HG02973 (cell line): ENCODE measurements at regions not wholly inside any gene's neighbourhood (a gene's known extent, or its start where the extent isn't known, plus 50 kb on each side); places are given as distances from the start of the nearest gene placed in this dataset.

ENCODE experiments used
- ATAC-seq: cut with Tn5 transposase; IDR thresholded peaks from one replicate; pipeline ENCODE4 v1.9.1; 2021; ENCODE audit warnings: moderate library complexity; ENCODE audit not compliant: unreplicated experiment

DNA sequence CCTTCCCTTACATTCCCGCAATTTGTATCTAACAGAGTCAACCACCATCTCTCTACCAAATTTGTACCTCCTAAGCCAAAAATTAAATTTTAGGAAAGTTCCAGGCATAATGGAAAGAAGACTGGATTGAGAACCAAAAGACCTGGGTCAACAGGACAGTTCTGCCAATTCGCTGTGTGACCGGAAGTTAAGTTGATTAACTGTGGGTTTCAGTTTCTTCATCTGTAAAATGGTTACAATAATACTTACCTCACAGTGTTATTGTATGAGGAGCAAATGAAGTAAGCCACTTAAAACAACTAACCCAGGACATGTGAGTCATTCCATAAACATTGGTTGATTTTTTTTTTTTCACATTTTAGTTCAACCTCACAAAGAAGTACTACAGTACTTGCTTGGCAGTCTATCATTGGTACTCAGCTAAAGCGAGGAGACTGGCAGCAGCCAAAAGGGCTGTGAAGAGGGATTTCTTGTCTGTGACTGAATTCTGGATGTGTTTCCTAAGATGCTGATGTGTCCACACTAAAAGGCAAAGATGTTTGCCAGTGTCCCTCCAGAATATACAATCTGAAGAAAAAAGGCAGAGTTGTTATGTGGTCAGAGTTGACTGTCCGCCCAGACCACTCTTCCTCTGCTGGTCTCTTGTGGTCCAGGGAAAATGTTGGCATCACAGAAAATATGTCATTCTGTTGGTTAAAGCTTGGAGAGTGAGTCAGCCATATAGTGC, 198.6 kb downstream of the TLE1 start:
- no peak for ATAC-seq

DNA sequence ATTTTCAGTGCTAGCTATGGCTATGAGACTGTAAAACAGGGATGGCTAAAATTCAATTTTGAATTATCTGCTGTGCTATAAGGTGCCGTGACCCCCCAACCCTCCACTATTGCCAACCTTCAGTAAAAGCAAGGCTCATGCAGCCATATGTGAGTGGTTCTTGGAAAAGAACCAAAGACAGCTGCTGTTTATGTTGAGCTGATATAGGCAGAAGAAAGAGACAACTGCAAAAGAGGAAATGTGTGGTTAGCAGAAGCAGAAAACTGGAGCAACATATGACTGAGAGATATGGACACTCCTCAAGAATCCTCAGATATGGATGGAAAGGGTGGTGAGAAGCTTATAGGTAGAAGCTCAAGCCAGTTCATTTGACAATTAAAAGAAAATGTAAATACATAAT, 200.3 kb downstream of the TLE1 start:
- ATAC-seq = no peak

DNA sequence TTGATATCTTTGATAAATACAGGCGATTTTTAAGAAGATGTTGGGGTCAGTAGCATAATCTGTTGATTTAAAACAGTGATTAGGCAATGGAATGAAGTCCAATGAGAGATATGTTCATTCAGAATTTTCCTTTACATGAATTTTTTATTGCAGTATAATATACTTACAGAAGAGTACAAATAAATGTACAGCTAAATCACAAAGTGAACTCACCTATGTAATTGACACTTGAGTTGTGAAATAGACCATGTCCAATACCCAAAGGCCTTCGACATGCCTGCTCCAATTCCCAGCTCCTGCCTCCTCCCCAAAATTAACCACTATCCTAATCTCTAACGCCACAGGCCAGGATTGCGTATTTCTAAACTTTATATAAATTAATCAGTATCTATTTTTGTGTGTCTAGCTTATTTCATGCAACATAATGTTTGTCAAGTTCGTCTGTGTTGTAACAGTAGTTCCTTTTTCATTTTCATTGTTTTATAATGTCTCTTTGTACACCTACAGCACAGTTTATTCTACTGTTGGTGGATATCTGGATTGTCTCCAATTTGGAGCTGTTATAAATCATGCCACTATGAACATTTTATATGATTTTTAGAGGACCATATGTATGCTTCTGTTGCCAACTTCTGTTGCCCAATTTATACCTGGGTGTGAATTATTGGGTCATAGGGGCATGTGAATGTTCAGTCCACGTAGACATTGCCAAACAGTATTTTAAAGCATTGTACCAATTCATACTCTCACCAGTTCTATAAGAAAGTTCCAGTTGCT, 208.3 kb downstream of the TLE1 start:
- no peak for ATAC-seq

DNA sequence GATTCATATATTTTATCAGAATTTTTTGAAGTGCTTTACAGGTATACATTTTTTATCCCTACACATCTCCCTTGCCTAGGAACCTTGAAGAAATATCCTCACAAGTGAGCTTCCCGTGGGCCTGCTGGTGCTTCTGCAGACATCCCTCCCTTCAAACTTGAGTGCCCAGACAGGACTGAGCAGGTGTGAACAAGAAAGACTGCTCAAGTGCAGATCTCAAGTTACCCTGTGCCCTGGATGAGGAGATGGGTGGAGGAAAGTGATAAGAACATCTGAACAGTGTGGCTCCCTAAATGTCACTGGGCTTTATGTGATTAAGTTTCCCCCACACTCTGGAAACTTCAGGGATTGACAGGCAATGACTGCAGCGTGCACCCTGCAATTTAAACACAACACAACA, 209.8 kb downstream of the TLE1 start:
- no peak for ATAC-seq

DNA sequence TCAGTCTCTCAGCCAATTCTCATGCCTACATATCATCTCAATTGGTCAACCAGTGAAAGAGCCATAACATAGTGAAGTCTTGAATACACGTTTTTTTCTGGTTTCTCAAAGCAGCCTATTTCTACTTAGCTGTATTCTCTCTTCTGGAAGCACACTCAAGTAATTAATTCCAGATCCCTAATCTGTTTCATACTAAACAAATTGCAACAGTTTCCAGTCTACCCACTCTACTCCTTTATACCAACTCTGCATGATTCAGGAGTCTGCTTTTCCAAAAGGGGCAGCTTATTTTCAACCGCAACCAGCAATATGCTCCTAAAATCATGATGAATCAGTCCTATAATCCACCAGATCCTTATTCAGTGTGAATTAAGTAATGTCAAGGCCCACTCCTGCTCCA, 211.7 kb downstream of the TLE1 start:
- no peak for ATAC-seq

DNA sequence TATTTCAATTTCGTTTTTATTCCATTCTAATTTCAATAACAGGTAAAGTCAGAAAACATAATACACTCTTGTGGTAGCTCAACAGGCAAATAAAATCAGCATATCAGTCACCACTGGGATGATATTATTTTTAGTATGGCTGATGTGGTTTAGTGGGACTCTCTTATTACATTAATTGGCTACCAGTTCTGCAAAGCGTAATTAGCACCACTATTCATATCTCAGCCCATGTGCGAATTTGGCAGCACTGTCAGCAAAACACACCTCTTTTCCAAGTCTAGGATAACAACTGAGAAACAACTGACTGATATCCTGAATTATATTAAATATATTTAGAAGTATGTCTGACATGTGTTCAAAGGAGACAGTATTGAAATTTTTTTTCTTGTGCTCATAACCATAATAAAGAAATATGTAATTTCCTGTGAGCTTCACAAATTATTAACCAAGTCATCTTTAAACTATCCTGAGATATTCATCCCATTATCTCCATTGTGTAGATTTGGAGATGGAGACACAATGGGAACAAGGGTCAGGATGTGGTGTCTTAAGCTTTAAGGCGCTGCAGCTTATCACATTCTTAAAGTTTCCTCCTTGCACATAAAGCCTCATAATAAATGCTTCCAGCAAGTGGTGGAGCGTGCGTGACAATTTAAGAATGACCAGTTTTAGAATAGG, 212.4 kb downstream of the TLE1 start:
- no peak for ATAC-seq

DNA sequence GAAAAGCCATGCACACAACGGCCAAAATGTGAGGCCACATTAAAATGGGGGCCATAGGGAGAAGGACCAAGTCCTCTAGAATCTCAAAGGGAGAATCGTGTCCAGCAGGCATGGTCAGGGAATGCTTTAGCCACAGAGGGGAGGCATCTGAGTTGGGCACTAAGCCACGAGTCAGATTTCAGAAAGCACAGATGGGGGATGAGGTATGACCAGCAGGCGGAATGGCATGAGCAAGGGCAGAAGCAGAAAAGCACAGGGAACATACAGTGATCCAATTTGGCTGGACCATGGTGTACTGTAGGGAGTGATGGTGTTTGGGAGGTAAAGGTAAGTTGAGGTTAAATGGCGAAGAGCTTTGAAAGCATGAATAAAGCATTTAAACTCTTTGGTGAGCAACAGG, 214.6 kb downstream of the TLE1 start:
- no peak for ATAC-seq

DNA sequence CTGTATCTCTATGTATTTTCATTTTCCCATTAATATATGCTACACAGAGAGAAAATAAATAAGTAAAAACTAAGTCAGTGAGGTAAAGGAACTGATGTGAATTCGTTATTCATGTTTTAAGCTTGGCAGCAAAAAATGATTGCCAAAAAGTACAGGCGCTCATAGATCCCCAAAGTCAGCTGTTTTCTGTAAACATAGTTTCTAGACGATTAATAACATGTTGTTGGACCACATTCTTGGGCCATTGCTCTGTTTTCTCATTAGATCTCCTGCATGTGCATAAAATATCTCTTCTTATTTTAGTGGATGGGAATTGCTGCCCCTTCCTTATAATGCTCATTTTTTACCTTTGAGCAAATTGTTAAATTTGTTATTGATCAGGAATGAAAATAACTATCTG, 215.2 kb downstream of the TLE1 start:
- ATAC-seq = no peak

DNA sequence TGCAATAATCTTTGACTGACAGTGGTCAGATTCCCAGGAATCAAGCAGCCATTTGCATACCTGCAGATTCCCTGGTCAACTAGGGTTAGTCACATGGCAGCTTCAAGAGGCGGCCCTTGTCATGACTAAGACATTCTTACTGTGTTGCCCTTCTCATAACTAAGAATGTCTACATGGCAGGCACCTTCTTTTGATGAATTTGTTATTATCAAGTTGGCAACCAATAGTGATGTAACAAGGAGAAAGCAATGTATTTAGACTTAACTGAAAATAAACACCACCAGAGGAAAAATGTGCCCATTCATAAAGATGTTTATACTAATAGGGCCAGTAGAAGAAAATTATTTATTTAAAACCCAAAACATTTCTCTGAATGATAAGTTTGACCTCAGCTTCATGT, 215.6 kb downstream of the TLE1 start:
- no peak for ATAC-seq

DNA sequence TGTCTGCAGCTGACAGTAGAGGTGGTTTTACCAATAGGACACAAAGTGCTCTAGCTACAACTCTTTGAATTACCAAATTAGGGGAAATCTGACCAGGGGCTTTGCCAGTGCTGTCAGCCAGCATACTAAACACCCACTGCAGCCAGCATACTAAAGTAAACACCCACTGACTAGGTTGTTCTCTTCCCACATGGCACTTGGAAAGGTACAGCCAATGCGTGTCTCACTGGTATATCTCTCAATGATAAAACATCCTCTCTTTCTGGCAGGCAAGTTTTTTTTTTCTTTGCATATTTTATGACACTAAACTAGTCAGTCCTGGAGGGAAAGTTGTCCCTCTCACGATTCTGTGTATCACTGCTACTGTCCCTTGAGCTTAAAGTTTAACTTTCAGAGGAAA, 216.1 kb downstream of the TLE1 start:
- no peak for ATAC-seq

DNA sequence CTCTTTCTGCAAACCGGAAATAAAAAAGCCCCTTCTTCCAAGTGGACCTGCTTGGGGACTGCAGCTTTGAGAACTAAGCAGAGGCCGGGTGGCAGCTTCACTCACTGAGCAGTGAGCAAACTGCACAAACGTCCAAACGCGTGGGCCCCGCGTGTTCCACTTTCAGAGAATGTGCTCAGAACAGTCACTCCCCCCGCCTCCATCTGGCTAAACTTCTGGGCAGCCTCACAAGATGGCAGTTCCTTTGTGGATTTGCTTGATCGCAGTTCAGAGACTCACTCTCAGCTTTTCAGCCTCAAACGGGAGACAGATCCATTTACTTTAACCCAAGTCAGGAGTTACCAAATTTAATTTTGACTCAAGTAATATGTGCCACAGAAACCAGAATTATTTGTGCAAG, 216.6 kb downstream of the TLE1 start:
- ATAC-seq = no peak

DNA sequence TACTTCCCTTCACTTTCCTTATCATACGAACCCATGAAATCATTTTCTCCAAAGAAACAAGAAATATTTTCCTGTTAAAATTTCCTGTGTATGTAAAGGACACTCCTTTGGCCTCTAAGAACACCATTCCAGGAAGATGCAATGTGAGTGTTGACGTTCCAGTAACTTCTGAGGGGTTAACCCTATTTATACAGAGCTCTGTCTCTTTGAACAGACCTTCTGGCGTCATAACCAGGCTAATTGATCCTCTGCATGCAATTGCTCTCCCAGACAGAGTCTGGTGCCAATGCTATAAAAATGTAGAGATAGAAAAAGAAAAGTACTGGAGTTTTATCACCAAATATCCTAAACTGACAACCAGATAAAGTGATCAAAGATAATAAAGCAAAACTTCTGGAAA, 218.5 kb downstream of the TLE1 start:
- ATAC-seq = no peak

DNA sequence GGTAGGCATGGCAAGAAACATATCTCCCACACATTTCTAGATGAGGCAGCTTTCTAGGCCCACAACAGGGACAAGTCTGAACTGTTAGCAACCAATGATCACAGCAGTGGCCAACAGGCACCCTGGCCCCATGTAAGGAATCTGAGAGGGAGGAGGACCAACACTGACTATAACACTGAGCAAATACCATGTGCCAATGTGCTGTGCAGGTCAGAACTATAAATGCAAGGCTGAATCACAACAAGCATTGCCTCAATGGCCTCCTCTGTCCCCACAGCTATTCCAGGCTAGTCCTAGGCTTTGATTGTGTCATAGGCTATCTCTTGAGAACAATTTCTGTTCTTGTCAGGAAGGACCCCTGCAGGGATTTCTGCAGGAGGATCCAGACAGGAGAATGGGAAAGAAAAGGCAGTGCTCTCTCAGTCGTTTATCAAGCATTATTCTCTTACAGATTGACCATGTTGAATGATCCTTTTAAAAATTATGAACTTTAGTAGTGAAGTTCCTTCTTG, 221.2 kb downstream of the TLE1 start:
- ATAC-seq = no peak

DNA sequence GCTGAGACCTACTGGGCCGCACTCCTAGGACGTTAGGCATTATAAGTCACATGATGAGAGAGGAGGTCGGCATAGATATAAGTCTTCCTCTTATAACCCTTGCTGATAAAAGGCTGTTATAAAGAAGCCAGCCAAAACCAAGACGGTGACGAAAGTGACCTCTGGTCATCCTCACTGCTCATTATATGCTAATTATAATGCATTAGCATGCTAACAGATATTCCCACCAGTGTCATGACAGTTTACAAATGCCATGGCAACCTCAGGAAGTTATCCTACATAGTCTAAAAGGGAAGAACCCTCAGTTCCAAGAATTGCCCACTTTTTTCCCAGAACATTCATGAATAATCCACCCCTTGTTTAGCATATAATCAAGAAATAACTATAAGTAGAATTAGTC, 222.4 kb downstream of the TLE1 start:
- ATAC-seq = no peak

DNA sequence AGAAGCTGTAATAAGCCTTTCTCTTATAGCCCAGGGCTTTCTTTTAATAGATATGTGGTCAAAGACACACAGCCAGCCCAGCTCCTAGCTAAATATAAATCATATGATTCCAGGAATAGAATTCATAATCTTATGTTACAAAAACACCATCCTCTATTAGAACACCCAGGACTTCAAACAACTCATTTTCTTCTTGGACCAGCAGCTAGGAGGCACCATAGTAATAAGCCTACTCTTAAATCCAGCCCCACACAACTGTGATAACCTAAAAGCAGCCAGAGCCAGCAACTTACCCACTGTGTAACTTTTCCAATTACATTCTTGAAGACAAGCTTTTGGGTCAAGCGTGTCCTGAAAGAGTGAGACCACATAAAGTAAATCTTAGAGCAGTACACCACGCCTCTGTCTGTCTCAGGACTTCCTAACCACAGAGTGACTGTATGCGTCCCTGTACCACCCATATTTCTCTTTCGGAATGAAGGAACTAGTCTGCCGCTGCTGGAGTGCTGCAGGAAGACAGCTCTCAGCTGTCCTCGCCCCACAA, 223.8 kb downstream of the TLE1 start:
- no peak for ATAC-seq

DNA sequence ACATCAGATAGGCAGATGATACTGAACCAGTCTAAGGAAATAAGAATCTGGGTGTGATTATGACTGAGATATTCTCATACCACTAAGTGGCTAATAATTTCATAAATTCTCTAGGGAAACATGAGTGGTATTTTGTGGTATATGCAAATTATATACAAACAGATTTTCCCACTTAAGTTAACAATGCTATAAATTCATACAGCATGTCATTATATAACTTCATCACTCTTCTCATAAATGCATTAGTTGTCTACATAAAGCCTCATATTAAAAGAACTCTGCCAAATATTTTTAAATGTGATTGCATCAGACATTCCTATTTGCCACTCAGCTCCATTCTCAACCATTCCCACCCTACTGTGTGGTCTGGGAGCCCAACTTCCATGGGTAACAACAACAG, 226.5 kb downstream of the TLE1 start:
- ATAC-seq = no peak

DNA sequence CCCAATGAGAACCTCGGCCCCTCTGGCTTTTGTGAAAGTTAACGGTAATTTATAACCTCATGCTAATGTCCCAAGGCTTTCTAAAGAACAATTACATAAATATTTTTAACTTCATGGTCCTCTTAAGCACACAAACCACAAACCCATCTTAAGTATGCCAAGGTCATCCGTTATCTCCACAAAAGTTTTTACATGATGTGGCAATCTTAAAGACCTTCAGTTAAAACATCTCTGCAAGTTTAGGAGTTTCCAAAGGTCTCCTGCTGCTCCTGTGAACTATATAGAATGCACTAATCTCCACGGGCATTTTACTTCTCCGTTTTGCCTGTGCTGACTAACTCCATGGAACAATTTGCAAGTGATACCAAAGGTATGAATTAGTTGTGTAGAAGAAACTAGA, 228.2 kb downstream of the TLE1 start:
- ATAC-seq = no peak

DNA sequence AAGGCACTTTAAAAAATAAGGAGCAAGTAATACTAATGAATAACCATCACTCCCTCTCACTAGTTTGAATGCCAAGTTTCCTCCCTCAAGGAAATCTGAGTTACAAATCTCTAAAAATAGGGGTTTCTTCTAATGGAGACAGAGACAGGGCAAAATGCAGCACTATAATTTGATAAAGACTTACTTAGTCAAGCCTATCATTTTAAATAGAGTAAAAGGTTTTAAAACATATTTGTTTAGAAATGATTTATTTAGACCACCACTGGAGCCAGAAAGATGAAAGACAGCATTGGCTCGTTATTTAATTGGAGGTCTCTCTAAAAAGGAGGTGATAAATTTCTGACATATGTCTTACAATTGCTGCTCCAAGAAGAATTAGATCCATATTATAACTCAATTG, 228.7 kb downstream of the TLE1 start:
- ATAC-seq = no peak

DNA sequence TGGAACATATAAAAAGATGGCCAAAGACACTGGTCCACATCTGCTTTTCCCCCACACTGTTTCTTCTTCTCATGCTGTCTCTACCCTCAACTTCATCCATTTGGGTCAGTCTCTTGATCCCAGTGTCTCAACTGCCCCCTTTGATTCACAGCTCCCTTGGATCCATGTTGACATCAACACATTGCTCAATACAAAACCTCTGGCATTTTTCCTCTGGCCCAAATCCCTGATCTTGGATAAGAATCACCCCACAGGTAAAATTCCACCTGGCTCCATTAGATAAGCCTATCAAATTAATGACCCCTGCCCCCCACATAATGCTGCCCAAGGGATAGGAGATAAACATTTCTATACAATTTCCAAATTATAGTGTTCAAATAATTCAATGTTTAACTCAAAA, 229.8 kb downstream of the TLE1 start:
- no peak for ATAC-seq

DNA sequence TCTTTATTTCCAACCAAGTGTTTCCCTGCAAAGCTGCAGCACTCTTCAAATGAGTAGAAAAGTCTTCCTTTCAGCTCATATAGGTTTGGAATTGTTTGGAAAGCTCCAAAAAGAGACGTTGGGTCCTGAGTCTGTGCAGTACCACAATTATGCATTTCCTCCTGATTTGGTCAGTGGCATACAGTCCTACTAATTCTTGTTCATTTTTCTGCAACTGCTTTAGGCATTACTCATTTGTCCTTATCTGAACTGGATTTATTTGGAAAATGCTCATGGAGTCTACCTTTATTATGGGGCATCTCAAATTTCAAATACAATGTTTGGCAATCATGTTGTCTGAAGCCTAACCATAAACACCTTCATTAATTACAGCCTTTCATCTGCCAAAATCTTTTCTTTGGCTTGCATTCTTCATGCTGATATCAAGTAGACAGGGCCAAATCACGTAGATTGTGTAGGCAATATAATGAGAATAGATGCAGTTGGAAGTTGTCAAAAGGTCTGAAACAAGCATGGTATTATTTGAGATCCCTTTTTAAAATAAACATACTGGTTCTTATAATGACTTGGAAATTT, 232.8 kb downstream of the TLE1 start:
- ATAC-seq = no peak

DNA sequence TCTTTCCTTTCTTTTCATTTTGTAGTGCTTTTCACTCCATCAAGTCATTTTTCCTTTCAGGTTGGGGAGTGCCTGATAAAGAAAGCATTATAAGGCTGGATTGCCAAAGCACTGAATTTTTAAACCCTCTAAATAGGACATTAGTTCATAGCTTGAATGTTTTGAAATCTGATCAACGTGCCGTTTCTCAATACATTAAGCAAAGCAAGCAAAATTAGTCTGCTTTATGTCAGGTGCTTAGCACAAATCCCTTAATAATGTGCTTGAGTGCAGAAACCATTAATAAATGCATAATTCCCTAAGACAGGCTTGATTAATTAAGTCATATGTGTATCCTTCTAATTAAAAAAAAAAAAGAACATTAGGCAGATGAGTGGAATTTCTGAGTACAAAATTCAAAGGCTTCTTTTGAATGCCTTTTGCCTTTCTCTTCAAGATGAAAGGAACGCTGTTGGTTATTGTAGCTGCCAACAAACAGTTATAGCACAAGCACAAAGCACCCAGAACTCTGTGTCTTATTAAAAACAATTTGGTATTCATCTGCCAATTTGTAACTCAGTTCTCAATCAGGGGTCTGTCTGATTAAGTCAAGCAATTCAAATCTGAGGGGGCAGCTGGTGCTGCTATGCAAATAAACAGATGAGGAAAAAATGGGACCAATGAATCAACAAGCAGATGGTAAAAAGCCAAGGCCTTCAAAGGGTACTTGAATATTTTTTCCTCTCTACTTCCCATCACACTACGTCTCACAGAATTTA, 233.7 kb downstream of the TLE1 start:
- no peak for ATAC-seq
